HG03045 (cell line): ENCODE measurements at regions not wholly inside any gene's neighbourhood (a gene's known extent, or its start where the extent isn't known, plus 50 kb on each side); places are given as distances from the start of the nearest gene placed in this dataset.
"Not testable (repeated sequence)": the region's sequence is repeated elsewhere in the genome, so short reads cannot be mapped to it uniquely, and the experiment has no call there.

Source experiments
- ATAC-seq: cut with Tn5 transposase; IDR thresholded peaks from one replicate; pipeline ENCODE4 v1.9.1; 2021; ENCODE audit warnings: mild to moderate bottlenecking, moderate library complexity; ENCODE audit not compliant: unreplicated experiment

GRCh38 chr12:11446372-11446771 is 51.0 kb upstream of the PRB2 start:
- ATAC-seq = no peak

GRCh38 chr12:11457996-11458645 is 62.8 kb upstream of the PRB2 start:
- ATAC-seq = no peak

GRCh38 chr12:11460343-11461023 is 65.1 kb upstream of the PRB2 start:
- ATAC-seq = no peak

GRCh38 chr12:11461433-11461832 is 66.1 kb upstream of the PRB2 start:
- no peak for ATAC-seq

GRCh38 chr12:11477110-11477509 is 81.7 kb upstream of the PRB2 start:
- no peak for ATAC-seq

- ATAC-seq = no peak
Observed at GRCh38 chr12:11482955-11483354, 87.6 kb upstream of the PRB2 start.

- peak; percentile 81 for ATAC-seq
Observed at GRCh38 chr12:11486623-11487444, 91.5 kb upstream of the PRB2 start.

- no peak for ATAC-seq
Observed at GRCh38 chr12:11496157-11496851, 100.9 kb upstream of the PRB2 start.

GRCh38 chr12:11497438-11497837 is 102.1 kb upstream of the PRB2 start:
- no peak for ATAC-seq

GRCh38 chr12:11497995-11498394 is 102.6 kb upstream of the PRB2 start:
- ATAC-seq = no peak

- ATAC-seq = not testable (repeated sequence)
Observed at GRCh38 chr12:11498574-11498973, 103.2 kb upstream of the PRB2 start.

GRCh38 chr12:11499806-11500187 is 104.4 kb upstream of the PRB2 start:
- ATAC-seq = no peak

- ATAC-seq = no peak
Observed at GRCh38 chr12:11500188-11500860, 105.0 kb upstream of the PRB2 start.

GRCh38 chr12:11500861-11501230 is 105.5 kb upstream of the PRB2 start:
- no peak for ATAC-seq

- ATAC-seq = no peak
Observed at GRCh38 chr12:11508699-11509098, 113.3 kb upstream of the PRB2 start.

GRCh38 chr12:11509326-11509725 is 114.0 kb upstream of the PRB2 start:
- ATAC-seq = no peak

- no peak for ATAC-seq
Observed at GRCh38 chr12:11510671-11511070, 115.3 kb upstream of the PRB2 start.

GRCh38 chr12:11513288-11513687 is 117.9 kb upstream of the PRB2 start:
- no peak for ATAC-seq

GRCh38 chr12:11517080-11517479 is 121.7 kb upstream of the PRB2 start:
- no peak for ATAC-seq

GRCh38 chr12:11524446-11524845 is 125.0 kb upstream of the ETV6 start:
- ATAC-seq = no peak

GRCh38 chr12:11534064-11534463 is 115.4 kb upstream of the ETV6 start:
- no peak for ATAC-seq
